ENCODE measurements at regions not wholly inside any gene's neighbourhood (a gene's known extent, or its start where the extent isn't known, plus 50 kb on each side); places are given as distances from the start of the nearest gene placed in this dataset.
A peak's percentile ranks its signal among the peaks of the same experiment; 100 is the strongest.

- Histone ChIP-seq H3K4me3 (no peak overlapping the region), H3K9me3 (no peaks in the 10 kb centered on the region), H3K4me1 (no peaks in the 10 kb centered on the region), H3K36me3 (no peaks in the 10 kb centered on the region), H3K27ac (no peak overlapping the region), H3K27me3 (no peaks in the 10 kb centered on the region)
- intact Hi-C loops (cut with DNase I), result no loop called here
- DNase-seq (no peak), FAIRE-seq (no peak), ATAC-seq (no peak)
- TF ChIP-seq, protein P1, sequence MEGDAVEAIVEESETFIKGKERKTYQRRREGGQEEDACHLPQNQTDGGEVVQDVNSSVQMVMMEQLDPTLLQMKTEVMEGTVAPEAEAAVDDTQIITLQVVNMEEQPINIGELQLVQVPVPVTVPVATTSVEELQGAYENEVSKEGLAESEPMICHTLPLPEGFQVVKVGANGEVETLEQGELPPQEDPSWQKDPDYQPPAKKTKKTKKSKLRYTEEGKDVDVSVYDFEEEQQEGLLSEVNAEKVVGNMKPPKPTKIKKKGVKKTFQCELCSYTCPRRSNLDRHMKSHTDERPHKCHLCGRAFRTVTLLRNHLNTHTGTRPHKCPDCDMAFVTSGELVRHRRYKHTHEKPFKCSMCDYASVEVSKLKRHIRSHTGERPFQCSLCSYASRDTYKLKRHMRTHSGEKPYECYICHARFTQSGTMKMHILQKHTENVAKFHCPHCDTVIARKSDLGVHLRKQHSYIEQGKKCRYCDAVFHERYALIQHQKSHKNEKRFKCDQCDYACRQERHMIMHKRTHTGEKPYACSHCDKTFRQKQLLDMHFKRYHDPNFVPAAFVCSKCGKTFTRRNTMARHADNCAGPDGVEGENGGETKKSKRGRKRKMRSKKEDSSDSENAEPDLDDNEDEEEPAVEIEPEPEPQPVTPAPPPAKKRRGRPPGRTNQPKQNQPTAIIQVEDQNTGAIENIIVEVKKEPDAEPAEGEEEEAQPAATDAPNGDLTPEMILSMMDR (IDR thresholded peaks at IDR 0.05), result no peak
Observed at GRCh38 chr15:98071786-98072185, 111.3 kb downstream of the ARRDC4 start.

- Histone ChIP-seq H3K27me3 (no peaks in the 10 kb centered on the region), H3K36me3 (no peaks in the 10 kb centered on the region), H3K4me3 (no peak overlapping the region), H3K9me3 (no peaks in the 10 kb centered on the region), H3K4me1 (no peaks in the 10 kb centered on the region), H3K27ac (no peak overlapping the region)
- DNase-seq, result no peak
- intact Hi-C loops (cut with DNase I), result no loop called here
- TF ChIP-seq, protein P1 (IDR thresholded peaks at IDR 0.05), result no peak
- no peak for ATAC-seq
- FAIRE-seq, result no peak
Observed at GRCh38 chr15:98075441-98075840, 114.9 kb downstream of the ARRDC4 start.

GRCh38 chr15:98076021-98076816, 115.7 kb downstream of the ARRDC4 start:
- DNase-seq, result no peak
- H3K27ac ChIP-seq, result no peak overlapping the region
- intact Hi-C loops (cut with DNase I), result no loop called here

GRCh38 chr15:98077186-98077585, 116.7 kb downstream of the ARRDC4 start:
- intact Hi-C loops (cut with DNase I), result no loop called here
- peak in 3 of 4 donors; percentile 33 to 67 (median 36) for ATAC-seq
- Histone ChIP-seq H3K27ac (peak overlapping the region in 1 of 4 donors; percentile 21), H3K36me3 (no peaks in the 10 kb centered on the region), H3K4me3 (no peak overlapping the region), H3K27me3 (no peaks in the 10 kb centered on the region), H3K9me3 (no peaks in the 10 kb centered on the region), H3K4me1 (no peaks in the 10 kb centered on the region)
- FAIRE-seq, result no peak
- TF ChIP-seq, protein P1 (IDR thresholded peaks at IDR 0.05), result no peak
- DNase-seq, result no peak
- 87 to 89% methylated on average over 8 of the region's 8 CpGs for WGBS, 2 donors

More at GRCh38 chr15:98076021-98076816, 115.7 kb downstream of the ARRDC4 start:
- H3K4me1 ChIP-seq, result no peaks in the 10 kb centered on the region
- 73 to 79% methylated on average over 8 of the region's 8 CpGs for WGBS, 2 donors
- no peak overlapping the region for H3K4me3 ChIP-seq
- FAIRE-seq (no peak), ATAC-seq (peak in 2 of 4 donors; percentile 68 to 85)
- no peaks in the 10 kb centered on the region for H3K36me3 ChIP-seq
- TF ChIP-seq, protein P1 (IDR thresholded peaks at IDR 0.05), result no peak
- H3K27me3 ChIP-seq, result no peaks in the 10 kb centered on the region
- no peaks in the 10 kb centered on the region for H3K9me3 ChIP-seq

DNA sequence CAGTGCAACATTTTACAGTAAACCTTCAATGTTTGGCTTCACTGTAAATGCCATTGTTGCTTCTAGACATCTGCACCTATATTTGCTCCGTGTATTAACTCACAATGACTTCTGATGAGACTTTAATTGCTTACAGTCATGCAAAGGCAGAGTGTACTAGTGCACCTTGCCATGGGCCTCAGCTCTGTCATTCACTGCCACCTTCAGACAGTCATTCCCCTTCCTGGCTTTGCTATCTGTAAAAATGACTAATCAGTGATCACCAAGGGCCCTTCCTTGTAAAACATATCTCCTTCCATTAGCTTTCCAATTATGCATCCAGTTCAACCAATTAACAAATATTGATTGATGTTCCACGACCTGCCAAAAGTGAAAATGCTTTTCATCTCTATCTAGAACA, 120.3 kb downstream of the ARRDC4 start:
- Histone ChIP-seq H3K9me3 (no peaks in the 10 kb centered on the region), H3K4me1 (no peaks in the 10 kb centered on the region), H3K36me3 (no peaks in the 10 kb centered on the region), H3K27ac (no peak overlapping the region), H3K27me3 (no peaks in the 10 kb centered on the region), H3K4me3 (no peak overlapping the region)
- DNase-seq, result no peak
- intact Hi-C loops (cut with DNase I), result loop anchor here (5.0 to 10.0 kb wide), 2 partner anchors 166 to 173 kb away; no protein-coding TSS in a partner anchor
- peak in 1 of 4 donors; percentile 24 for ATAC-seq
- WGBS, 2 donors, result 62 to 66% methylated on average over 2 of the region's 2 CpGs
- no peak for FAIRE-seq
- TF ChIP-seq, protein P1 (IDR thresholded peaks at IDR 0.05), result no peak
